GM19395 (cell line): ENCODE measurements at regions not wholly inside any gene's neighbourhood (a gene's known extent, or its start where the extent isn't known, plus 50 kb on each side); places are given as distances from the start of the nearest gene placed in this dataset.
"Not testable (repeated sequence)": the region's sequence is repeated elsewhere in the genome, so short reads cannot be mapped to it uniquely, and the experiment has no call there.

Experiments used
- ATAC-seq: cut with Tn5 transposase; IDR thresholded peaks from one replicate; pipeline ENCODE4 v1.9.1; 2021; ENCODE audit warnings: mild to moderate bottlenecking, moderate library complexity; ENCODE audit not compliant: unreplicated experiment

DNA sequence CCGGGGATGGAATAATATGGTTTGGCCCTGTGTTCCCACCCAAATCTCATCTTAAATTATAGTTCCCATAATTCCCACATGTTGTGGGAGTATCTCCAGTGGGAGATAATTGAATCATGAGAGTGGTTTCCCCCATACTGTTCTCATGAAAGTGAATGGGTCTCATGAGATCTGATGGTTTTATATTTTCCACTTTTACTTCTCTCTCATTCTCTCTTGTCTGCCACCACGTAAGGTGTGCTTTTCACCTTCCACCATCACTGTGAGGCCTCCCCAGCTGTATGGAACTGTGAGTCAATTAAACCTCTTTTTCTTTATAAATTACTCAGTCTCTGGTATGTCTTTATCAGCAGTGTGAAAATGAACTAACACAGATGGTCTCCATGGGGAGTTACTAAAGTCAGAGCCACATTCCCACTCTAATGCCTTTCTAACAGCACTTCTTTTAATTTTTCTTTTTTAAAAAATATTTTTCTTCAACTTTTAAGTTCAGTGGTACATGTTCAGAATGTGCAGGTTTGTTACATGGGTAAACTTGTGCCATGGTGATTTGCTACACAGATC is 306.6 kb downstream of the DTHD1 start:
- ATAC-seq = no peak

DNA sequence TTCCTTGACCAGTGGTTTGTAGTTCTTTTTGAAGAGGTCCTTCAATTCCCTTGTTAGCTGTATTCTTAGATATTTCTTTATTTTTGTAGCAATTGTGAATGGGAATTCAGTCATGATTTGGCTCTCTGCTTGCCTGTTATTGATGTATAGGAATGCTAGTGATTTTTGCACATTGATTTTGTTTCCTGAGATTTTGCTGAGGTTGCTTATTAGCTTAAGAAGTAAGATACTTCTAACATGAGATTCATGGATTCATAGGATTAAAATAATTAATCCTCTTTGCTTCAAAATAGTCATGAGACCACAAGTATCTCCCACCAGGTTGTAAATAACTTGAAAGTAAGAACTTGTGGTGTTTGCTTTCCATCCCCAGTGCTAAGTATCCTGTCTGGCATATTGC is 308.9 kb downstream of the DTHD1 start:
- no peak for ATAC-seq

DNA sequence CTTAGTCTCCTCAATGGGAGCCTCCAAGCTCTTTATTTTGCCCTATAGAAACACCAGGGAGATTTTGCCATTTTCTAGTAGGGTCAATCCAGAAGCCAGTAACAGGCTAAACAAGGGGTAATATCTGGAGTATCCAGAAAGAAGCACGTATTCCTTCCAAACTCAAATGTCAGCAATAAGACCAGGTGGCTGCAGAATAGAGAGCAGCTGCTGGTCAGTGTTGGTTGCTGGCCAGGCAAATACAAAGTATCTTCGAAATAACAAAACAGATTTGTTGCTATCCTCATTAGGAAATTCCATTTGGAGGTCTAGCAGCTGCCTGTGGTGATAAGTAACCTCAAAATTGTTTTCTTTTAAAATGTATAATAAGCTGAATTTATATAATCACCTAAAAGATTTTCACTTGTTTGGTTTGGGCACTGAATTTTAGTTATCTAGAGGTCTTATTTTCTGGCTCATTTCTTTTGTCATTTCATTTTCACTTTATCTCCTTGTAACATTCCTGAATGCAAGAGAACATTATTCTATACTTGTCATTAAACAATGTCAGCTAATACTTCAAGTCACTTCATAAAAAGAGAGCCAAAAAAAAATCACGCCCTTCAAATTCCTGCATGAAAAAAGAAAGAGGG is 320.6 kb downstream of the DTHD1 start:
- ATAC-seq = no peak

DNA sequence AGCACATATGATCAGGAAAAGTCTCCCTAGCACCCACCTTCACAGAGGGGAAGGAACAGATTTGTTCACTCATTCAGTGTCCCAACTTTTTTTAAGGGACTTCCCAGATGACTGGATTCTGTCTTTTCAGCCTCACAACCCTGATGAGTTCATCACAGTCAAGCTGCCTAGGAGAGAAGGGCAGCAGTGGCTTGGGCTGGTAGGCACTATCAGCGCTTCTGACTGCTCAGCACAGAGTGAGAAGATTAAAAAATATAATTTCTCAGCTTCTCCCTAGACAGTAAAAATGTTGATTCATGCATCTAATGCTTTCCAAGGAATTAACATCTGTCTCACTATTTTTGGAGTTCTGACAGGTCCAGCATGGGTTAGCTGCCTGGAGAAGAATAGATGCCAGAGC is 328.2 kb downstream of the DTHD1 start:
- ATAC-seq = peak; percentile 61

DNA sequence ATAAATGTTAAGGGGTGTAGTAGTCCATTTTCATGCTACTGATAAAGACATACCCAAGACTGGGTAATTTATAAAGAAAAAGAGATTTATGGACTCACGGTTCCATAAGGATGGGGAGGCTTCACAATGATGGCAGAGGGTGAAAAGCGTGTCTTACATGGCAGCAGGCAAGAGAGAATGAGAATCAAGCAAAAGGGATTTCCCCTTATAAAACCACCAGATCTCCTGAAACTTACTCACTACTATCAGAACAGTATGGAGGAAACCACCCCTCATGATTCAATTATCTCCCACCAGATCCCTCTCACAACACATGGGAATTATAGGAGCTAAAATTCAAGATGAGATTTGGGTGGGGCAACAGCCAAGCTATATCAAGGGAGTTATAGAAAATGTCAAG is 329.2 kb downstream of the DTHD1 start:
- ATAC-seq = no peak

DNA sequence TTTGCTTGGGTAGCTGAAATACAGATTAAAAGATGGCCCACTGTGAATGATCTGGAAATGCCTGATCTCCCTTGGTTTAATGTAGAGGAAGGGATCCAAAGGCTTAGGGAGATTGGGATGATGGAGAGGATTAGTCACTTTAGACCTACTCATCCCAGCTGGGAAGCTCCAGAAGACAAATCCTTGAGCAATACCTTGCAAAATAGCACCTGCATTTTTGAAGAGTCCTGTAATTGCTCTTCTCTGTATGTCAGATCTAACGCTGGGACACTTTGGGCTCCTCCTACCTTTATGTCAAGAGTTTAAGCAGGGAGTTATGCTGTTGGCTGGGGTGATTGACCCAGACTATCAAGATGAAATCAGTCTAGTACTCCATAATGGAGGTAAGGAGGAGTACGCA is 331.7 kb downstream of the DTHD1 start:
- not testable (repeated sequence) for ATAC-seq

DNA sequence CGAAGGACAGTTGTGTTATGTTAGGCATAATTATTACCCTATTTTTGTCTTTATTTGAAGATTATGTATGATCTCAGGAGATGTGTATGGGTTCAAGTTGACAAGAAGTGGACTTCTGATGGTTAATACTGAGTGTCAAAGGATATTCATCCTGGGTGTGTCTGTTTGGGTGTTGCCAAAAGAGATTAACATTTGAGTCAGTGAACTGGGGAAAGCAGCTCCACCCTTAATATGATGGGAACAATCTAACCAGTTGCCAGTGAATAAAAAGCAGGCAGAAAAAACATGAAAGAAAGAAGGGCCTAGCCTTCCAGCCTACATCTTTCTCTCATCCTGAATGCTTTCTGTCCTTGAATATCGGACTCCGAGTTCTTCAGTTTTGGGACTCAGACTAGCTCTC is 332.6 kb downstream of the DTHD1 start:
- no peak for ATAC-seq

DNA sequence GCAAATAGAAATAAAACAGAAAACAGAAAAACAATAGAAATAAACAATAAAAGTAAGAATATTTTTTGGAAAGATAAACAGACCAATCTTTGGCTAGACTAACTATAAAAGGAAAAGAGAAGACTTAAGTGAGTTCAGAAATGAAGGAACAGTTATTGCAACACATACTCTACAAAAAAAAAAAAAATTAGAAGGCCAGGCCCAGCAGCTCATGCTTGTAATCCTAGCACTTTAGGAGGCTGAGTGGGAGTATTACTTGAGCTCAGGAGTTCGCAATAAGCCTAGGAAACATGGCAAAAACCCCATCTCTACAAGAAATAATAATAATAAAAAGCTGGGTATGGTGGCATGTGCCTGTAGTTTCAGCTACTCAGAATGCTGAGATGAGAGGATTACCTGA is 336.7 kb downstream of the DTHD1 start:
- no peak for ATAC-seq

DNA sequence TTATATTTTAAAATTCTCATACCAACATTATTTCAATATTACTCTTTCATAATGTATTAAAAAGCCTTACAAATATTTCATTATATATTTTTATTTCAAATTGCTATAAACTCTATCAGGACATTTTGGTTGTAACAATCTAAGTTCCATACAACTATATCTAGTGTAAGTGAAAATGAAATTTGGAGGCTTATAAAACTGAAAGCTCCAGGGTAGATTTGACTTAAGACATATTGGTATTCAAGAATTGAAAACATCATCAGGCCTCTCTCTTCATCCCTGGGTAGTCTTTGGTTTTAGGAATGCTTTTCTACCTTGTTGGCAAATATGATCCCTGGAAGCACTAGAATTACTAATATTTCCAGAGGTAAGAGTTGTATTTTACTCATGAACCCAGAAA is 342.6 kb downstream of the DTHD1 start:
- no peak for ATAC-seq

DNA sequence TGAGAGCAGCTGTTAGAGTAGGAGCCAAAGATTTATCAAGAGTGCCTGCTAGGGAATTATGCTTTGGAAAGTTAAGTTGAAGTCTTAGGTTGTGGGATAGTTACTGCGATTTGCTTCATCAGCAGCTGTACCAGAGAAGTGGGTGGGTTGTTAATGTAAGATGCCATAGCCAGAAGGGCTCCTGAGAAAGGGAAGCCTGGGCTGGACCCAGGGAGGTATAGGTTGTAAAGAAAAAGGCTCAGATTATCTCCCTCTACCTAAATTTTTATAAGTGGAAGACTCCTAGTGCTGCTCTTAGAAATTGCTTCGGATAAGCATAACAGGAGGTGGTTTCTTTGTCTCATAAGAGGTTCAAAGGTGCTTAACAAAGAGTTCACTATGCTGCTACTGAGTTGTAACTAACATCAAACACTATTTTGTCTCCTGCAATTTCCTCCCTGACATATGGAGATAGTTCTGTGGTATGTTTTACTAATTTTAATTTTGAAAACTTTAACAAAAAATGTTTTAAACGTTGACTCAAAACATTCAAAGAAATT is 356.9 kb downstream of the DTHD1 start:
- no peak for ATAC-seq

DNA sequence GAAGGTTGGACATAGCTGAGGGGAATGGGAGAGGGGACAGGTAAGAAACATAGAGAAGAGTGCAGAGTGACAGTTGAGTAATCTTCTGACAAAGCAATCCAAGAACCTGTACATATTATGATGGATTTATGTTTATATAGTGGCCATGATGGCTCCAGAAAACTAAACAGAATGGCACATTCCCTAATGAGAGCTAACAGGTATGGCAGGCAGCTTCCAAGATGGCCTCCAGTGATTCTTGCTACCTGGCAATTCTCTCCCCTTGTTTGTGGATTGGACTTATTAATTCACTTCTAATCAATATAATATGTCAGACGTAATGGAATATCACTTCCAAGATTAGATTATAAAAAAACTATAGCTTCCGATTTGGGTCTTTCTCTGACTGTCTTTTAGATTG is 359.5 kb downstream of the DTHD1 start:
- ATAC-seq = no peak

DNA sequence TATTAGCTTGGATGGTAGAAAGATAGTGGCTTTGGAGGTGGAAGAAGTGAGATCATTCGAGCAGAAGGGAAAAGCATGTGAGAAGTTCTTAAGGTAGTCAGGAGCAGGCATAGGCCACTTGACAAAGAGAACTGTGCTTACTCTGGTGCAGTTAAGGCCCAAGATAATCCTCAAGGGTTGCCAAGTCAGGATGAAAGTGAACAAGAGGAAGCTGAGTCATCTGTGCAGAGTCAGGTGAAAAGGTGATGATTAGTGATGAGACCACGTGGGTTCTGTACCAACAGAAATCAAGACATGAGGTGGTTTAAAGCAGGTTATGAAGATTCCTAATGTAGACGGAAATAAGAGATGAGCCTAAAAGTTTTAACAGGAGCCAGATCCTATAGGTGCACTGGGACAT is 369.8 kb downstream of the DTHD1 start:
- peak; percentile 99 for ATAC-seq

DNA sequence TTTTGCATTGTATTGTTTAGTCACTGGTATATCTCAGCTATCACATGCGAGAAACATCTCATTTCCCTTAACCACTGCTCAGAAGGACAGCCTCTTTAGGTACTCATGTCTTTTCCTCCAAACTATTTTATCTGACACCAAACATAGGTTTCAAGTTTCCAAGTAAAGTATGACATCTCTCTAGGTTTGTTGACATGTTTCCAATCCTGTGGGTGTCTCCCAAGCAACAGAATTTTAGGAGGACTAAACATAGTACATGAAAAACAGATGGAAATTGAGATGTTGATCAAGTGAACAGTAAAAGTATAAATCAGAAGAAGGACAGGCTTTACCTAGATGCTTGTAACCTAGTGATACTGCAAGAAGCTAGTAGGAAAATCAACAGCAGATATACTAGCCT is 371.4 kb downstream of the DTHD1 start:
- ATAC-seq = no peak

DNA sequence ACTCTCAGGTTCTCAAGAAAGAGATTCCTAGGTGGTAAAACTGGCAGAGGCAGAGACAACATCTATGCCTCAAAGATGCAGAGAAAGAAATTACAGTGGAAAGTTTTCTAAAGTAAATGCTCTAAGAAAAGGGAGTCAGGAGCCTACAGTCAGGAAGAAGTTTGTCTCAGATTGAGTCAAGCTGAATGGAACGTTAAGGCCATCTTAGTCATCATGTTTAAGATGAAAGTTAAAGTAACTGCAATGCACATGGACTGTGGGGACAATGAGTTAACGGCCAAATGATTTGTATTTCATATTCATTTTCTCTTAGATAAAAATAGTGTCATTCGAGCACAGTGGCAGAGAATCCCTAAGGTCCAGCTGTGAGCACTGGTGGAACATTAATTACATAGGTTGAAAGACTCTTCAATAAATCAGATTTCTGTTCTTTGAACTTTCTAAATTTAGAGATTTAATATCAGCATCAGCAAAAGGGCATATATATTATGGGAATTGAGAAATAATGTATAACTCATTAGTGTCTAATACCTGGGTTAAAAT is 384.6 kb downstream of the DTHD1 start:
- no peak for ATAC-seq

DNA sequence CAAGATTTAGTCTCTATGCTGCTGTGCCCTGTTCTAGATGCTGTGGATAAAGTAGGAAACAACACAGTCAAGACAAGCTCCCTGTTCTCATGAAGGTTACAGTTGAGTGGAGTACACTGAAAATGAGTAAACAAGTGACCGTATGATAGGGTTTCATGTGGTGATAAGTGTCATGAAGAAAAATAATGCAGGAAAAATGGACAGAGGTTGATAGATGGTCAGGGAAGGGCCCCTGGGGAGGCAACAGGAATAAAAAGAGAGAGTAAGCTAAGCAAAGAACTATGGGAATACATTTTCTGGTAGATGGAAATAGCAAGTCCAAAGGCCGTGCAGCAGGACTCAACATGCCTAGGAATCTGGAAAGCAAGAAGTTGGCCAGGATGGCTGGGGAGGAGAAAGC is 394.0 kb downstream of the DTHD1 start:
- ATAC-seq = no peak

DNA sequence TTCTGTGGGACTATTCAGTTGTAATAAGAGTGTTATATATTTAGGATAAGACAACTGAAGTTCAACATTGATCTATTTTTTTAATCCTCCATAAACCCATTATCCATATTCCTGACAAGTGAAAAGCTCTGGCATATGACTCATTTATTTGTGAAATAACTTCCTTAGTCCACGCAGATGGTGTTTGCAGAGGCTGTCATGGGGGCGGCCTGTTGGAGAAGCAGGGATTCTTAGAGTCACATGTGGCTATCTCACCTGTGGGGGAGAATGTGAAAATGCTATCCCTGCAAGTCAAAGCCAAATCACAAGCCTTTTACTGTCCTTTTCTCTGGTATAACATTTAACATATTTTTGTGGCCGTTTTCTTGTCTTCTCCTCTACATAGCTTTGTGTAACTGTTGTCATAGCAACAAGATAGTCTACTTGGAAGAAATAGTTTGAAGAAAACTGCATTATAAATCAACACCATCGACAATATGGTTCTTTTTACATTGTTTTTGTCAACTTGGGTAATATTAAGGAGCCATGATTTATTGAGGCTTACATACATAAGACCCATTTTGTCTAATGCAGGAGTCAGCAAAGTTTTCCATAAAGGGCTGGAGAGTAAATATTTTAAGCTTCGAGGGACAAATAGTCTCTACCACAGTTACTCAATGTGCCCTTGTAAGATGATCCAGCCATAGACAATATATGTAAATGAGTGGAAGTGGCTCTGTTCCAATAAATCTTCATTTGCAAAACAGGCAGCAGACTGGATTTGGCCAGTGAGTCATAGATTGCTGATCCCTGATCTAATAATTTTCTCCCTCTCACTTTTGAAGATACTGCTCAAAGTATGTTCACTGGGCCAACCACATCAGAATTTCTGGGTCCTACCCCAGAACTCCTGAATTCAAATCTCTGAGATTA is 395.0 kb downstream of the DTHD1 start:
- ATAC-seq = no peak

DNA sequence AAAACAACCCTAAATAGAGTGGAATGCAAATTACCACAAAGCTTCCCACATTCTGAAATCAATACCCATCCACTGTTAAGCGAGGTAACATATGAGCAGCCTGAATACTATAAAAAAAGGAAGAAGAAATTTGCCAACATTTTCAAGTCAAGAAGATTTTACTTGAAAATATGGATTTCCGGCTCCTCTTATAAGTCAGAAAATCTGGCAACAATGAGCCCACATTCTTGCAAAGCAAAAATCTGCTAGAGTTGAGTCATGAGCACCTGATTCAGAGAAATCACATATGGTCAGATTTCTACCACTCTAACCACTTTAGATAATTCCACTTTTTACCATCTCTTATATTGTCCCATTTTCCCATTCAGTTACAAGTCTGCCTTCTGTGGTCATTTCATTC is 395.7 kb downstream of the DTHD1 start:
- ATAC-seq = no peak

DNA sequence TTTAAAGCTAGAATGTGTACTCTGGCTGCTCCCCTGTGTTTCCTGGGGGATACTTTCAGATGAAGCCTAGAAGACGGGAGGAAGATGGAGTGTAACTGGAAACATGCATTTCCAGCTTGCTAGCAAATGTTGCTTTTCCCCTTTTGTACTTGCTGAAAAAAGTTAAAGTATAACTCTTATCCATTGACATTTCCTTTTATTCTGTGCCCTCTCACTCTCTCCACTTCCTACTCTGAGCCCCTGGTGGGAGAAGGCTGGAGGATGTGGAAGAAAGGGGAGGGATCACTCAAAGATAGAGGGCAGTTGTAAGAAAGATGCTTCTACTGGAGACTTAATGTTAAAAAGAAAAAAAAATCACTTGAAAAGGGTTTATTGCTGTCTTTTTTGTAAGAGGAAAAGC is 396.5 kb downstream of the DTHD1 start:
- no peak for ATAC-seq

DNA sequence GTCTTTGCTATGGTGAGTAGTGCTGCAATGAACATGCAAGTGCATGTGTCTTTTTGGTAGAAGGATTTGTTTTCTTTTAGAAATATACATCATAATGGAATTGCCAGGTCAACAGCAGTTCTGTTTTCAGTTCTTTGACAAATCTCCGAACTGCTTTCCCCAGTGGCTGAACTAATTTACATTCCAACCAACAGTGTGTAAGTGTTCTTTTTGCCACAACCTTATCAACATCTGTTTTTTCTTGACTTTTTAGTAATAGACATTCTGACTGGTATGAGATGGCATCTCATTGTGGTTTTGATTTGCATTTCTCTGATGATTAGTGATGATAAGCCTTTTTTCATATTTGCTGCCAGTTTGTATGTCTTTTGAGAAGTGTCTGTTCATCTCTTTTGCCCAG is 406.3 kb downstream of the DTHD1 start:
- no peak for ATAC-seq

DNA sequence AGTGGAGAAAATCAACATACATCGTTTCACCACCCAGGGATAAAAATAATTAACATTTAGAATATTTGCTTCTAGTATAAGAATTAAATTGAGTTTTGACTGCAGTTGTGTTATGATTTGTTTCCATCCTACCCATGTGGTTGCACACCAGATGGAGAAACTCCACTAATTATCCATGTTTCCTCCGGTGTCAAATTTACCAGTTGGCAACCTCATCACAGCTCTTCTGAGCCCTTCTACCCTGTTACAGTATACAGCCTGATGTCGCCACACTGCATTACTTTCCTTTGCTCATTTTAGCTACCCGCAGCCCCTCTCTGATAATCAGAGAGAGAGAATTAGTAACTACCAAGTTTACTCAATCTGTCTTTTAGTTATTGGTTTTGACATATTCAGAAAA is 411.2 kb downstream of the DTHD1 start:
- no peak for ATAC-seq

DNA sequence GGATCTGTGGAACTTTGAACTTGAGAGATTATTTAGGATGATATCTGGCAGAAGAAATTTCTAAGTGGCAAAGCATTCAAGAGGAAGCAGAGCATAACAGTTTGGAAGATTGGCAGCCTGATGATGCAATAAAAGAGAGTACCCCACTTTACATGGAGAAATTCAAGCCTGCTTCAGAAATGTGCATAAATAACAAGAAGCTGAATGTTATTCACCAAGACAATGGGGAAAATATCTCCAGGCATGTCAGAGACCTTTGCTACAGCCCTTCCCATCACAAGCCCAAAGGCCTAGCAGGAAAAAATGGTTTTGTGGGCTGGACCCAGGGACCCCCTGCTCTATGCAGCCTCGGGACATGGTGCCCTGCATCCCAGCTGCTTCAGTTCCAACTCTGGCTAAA is 420.8 kb downstream of the DTHD1 start:
- ATAC-seq = no peak

DNA sequence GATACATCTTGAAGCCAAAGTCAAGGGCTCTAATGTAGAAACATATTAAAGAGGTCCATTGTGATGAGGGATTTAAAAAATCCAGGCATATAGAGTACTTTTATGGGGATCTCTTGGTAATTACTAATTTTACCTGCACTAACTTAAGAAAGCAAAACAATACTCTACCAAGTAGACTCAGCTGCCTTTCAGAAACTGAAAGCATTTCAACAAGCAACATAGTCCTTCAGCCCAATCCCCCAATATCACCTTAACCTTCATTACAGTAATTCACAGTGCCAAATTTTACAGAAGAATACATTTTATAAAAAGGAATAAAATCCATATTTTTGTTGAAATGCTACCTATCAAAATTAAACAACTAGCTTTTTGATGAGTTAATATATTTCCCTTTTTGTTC is 422.9 kb downstream of the DTHD1 start:
- no peak for ATAC-seq
